SK-N-SH treated with all-trans-retinoic acid at 6 μM for 48 hours (cell line): ENCODE measurements at regions not wholly inside any gene's neighbourhood (a gene's known extent, or its start where the extent isn't known, plus 50 kb on each side); places are given as distances from the start of the nearest gene placed in this dataset.

Source experiments
- ATAC-seq: fragments of 200-7000 bp; cut with Tn5 transposase; 3 replicates; pipeline ENCODE4 v1.9.1; 2020; ENCODE audit warnings: mild to moderate bottlenecking, moderate library complexity
- ARNTL ChIP-seq: fragments of 450-650 bp; formaldehyde crosslinking; IDR thresholded peaks from 2 replicates; pipeline ENCODE4 v1.5.0; 2020; ENCODE audit warnings: low read depth, mild to moderate bottlenecking, moderate library complexity, borderline replicate concordance
- CREB5 ChIP-seq: fragments of 250-450 bp; sonication (Bioruptor Pico); IDR thresholded peaks from 2 replicates; pipeline ENCODE4 v1.5.1; 2020; ENCODE audit warnings: low read depth, mild to moderate bottlenecking, moderate library complexity
- ESRRG ChIP-seq: fragments of 250-450 bp; sonication (Bioruptor Pico); IDR thresholded peaks from 2 replicates; pipeline ENCODE4 v1.6.1; 2021; ENCODE audit warnings: mild to moderate bottlenecking
- GLIS3 ChIP-seq: fragments of 250-450 bp; sonication (Bioruptor Pico); IDR thresholded peaks from 2 replicates; pipeline ENCODE4 v1.5.0; 2020; ENCODE audit warnings: mild to moderate bottlenecking, moderate library complexity
- ISL1 ChIP-seq: fragments of 250-450 bp; sonication (Bioruptor Pico); IDR thresholded peaks from 2 replicates; pipeline ENCODE4 v2.1.2; 2022; ENCODE audit warnings: mild to moderate bottlenecking, moderate library complexity
- OSR1 ChIP-seq: fragments of 250-450 bp; sonication (Bioruptor Pico); IDR thresholded peaks from 2 replicates; pipeline ENCODE4 v1.8.0; 2022; ENCODE audit warnings: moderate library complexity, mild to moderate bottlenecking, inconsistent platforms
- PPARA ChIP-seq: fragments of 250-450 bp; sonication (Bioruptor Pico); IDR thresholded peaks from 2 replicates; pipeline ENCODE4 v1.5.0; 2020; ENCODE audit warnings: mild to moderate bottlenecking, borderline replicate concordance
- SNAI2 ChIP-seq: fragments of 250-450 bp; sonication (Bioruptor Pico); IDR thresholded peaks from 2 replicates; pipeline ENCODE4 v1.5.0; 2020; ENCODE audit warnings: mild to moderate bottlenecking, moderate library complexity
- TCF4 ChIP-seq: fragments of 250-450 bp; sonication (Bioruptor Pico); IDR thresholded peaks from 2 replicates; pipeline ENCODE4 v1.8.0; 2021; ENCODE audit warnings: mild to moderate bottlenecking, moderate library complexity, borderline replicate concordance
- TSHZ2 ChIP-seq: fragments of 250-450 bp; sonication (Bioruptor Pico); IDR thresholded peaks from 2 replicates; pipeline ENCODE4 v1.5.0; 2020; ENCODE audit warnings: mild to moderate bottlenecking, moderate library complexity
- ZC3H10 ChIP-seq: fragments of 250-450 bp; sonication (Bioruptor Pico); IDR thresholded peaks from 2 replicates; pipeline ENCODE4 v1.5.1; 2021; ENCODE audit warnings: mild to moderate bottlenecking, moderate library complexity
- ZFP3 ChIP-seq: fragments of 250-450 bp; sonication (Bioruptor Pico); IDR thresholded peaks from 2 replicates; pipeline ENCODE4 v1.5.0; 2020; ENCODE audit warnings: mild to moderate bottlenecking, moderate library complexity
- ZFP30 ChIP-seq: fragments of 450-650 bp; formaldehyde crosslinking; IDR thresholded peaks from 2 replicates; pipeline ENCODE4 v1.5.0; 2022; ENCODE audit warnings: mild to moderate bottlenecking, moderate library complexity
- ZNF565 ChIP-seq: fragments of 450-650 bp; formaldehyde crosslinking; conservative IDR thresholded peaks from 2 replicates; pipeline ENCODE4 v1.5.0; 2020; ENCODE audit warnings: low read depth, mild to moderate bottlenecking, moderate library complexity
- ZNF70 ChIP-seq: fragments of 450-650 bp; formaldehyde crosslinking; IDR thresholded peaks from 2 replicates; pipeline ENCODE4 v1.5.0; 2020; ENCODE audit warnings: mild to moderate bottlenecking, moderate library complexity
- ZNF8 ChIP-seq: fragments of 450-650 bp; formaldehyde crosslinking; IDR thresholded peaks from 2 replicates; pipeline ENCODE4 v1.5.0; 2020; ENCODE audit warnings: mild to moderate bottlenecking, moderate library complexity
- TF ChIP-seq, protein P1 (sequence below): fragments of 250-450 bp; sonication (Bioruptor Pico); IDR thresholded peaks from 2 replicates; pipeline ENCODE4 v1.8.0; 2021; ENCODE audit warnings: low read depth, mild to moderate bottlenecking, moderate library complexity, borderline replicate concordance

DNA sequence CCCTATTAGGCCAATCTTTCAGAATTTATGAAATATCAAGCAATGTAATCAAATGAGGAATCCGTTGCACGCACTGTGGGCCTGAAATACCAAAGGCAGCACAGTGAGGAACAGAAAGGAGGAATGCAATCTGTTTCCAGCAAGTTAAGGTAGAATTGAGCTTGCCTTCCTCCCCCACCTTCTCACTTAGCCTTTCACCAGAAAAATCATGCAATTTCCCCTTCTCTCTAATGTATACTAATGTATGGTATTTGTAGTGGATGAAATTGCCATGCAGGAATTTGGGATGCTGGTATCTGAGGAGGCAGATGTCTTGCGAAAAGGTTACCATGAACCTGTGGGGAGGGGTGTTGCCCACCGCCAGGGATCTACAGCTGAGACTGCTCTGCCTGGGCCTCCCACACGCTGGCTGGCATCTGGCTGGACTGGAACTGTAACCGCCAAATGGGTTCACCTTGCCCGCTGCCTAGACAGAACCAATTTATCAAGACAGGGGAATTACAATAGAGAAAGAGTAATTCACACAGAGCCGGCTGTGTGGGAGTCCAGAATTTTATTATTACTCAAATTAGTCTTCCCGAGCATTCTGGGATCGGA lies 222.4 kb upstream of the MYLIP start:
- ATAC-seq, result no peak
- TF ChIP-seq ZNF565 (CRISPR knock-in tag), result no peak
- no peak for TF ChIP-seq ZNF70 (CRISPR knock-in tag)
- TF ChIP-seq ZFP3 (CRISPR knock-in tag), result no peak
- no peak for TF ChIP-seq PPARA (CRISPR knock-in tag)
- TF ChIP-seq, protein P1, sequence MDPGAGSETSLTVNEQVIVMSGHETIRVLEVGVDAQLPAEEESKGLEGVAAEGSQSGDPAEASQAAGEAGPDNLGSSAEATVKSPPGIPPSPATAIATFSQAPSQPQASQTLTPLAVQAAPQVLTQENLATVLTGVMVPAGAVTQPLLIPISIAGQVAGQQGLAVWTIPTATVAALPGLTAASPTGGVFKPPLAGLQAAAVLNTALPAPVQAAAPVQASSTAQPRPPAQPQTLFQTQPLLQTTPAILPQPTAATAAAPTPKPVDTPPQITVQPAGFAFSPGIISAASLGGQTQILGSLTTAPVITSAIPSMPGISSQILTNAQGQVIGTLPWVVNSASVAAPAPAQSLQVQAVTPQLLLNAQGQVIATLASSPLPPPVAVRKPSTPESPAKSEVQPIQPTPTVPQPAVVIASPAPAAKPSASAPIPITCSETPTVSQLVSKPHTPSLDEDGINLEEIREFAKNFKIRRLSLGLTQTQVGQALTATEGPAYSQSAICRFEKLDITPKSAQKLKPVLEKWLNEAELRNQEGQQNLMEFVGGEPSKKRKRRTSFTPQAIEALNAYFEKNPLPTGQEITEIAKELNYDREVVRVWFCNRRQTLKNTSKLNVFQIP (CRISPR knock-in tag), result no peak

DNA sequence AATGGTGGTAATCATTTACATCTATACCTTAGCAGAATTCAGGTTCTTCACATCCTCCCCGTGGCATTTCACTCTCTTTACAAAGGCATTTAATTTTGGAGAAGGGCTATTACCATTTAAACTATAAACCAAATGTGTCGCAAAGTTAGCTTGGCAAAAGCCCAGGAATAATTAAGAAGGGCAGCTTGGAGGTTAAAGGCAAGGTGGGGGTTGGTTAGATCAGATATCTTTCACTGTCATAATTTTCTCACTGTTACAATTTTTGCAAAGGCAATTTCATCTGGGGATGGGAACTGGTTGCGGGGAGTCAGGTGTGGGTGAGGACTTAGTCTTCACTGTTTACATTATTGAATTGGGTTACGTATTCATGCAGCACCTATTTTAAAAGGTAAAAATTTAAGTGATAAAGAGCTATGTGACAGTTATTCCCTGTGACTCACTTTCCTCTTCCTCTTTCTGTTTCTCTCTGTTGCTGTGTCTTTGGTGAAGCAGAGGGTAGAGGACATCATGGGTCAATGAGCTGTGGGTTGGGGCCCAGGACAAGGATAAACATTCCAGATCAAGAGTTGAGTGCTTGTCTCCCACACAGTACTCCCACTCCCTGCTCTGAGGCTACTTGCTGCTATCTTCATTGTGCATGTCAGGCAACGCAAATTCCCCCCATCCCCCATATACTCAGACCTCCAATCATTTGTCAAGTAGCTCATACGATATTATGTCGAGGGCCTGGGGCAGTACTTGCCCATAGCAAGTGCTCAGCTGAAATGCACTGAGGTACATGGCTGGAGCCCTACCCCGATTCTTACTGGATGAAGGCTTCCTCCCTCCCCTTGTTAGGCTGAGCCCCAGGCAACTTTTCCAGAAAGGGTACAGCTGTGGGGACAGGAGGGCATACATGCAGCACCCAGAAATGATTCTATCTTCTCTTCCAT lies 223.1 kb upstream of the MYLIP start:
- TF ChIP-seq, protein P1 (CRISPR knock-in tag), result no peak
- no peak for TF ChIP-seq TCF4 (CRISPR knock-in tag)
- no peak for TF ChIP-seq ZNF565 (CRISPR knock-in tag)
- no peak for TF ChIP-seq SNAI2 (CRISPR knock-in tag)
- no peak for TF ChIP-seq ESRRG (CRISPR knock-in tag)
- TF ChIP-seq OSR1 (CRISPR knock-in tag), result no peak
- no peak for TF ChIP-seq ISL1 (CRISPR knock-in tag)
- no peak for TF ChIP-seq TSHZ2 (CRISPR knock-in tag)
- no peak for TF ChIP-seq ZFP30 (CRISPR knock-in tag)
- ATAC-seq, result no peak

DNA sequence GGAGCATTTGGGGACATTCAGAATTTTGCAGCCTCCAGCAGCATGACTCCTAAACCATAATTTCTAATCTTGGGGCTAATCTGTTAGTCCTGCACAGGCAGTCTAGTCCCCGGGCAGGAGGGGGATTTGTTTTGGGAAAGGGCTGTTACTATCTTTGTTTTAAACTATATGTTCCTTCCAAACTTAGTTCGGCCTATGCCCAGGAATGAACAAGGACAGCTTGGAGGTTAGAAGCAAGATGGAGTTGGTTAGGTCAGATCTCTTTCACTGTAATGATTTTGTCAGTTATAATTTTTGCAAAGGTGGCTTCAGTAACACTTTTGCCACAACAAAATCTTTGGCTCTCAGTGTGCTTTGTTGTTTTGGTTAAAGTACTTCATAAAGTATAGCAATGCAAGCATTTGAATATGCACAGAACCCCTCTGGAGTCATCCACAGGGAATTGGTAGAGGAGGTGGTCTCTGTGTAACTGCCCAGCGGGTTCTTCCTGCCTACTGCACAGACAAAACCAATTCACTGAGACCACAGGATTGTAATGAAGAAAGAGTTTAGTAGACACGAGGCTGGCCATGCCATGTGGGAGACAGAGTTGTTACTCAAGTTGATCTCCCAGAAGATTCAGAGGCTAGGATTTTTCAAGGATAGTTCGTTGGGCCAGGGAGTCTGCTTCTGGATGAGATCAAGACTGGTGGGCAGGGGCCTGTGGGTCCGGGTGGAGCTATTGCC lies 224.1 kb upstream of the MYLIP start:
- ATAC-seq, result no peak
- TF ChIP-seq GLIS3 (CRISPR knock-in tag) (no peak), ARNTL (CRISPR knock-in tag) (no peak), OSR1 (CRISPR knock-in tag) (no peak), ESRRG (CRISPR knock-in tag) (no peak), CREB5 (CRISPR knock-in tag) (no peak), ZNF70 (CRISPR knock-in tag) (no peak), ZC3H10 (no peak), SNAI2 (CRISPR knock-in tag) (no peak), PPARA (CRISPR knock-in tag) (no peak), ISL1 (CRISPR knock-in tag) (no peak), ZNF8 (CRISPR knock-in tag) (no peak)
- TF ChIP-seq, all 23 proteins: peak for 0
